CD4-positive, alpha-beta T cell (primary cell): ENCODE measurements at regions not wholly inside any gene's neighbourhood (a gene's known extent, or its start where the extent isn't known, plus 50 kb on each side); places are given as distances from the start of the nearest gene placed in this dataset.

Experiments used
- ATAC-seq: fragments of 200-7000 bp; cut with Tn5 transposase; one replicate; pipeline ENCODE4 v1.10.0; 2022; ENCODE audit warnings: mild to moderate bottlenecking; ENCODE audit not compliant: poor library complexity
- CTCF ChIA-PET: fragments of 350-600 bp; sonication (Branson Sonifier 250); formaldehyde crosslinking; loops from one replicate; lab custom pipeline; 2021; ENCODE audit warnings: antibody characterized with exemption, inconsistent platforms; lab: Charles Lee
- POLR2A ChIA-PET: fragments of 350-600 bp; sonication (Branson Sonifier 250); formaldehyde crosslinking; loops from one replicate; lab custom pipeline; 2021; ENCODE audit warnings: antibody characterized with exemption, inconsistent platforms; lab: Charles Lee
- DNase-seq, 14 experiments: peaks; one replicate each; pipeline ENCODE4 v3.0.0-alpha.2; 2013 to 2020; ENCODE audit warnings: mixed read lengths in 2 of 14
- H3K27ac ChIP-seq, 2 donors: one replicate each; pipeline versions ENCODE4 v1.5.1 to v1.7.0; 2013; ENCODE audit warnings: low read length in 2 of 2, low read depth in 1 of 2, mild to moderate bottlenecking in 1 of 2
- H3K27me3 ChIP-seq, 2 experiments: 1 replicate in 1 of 2; 2 replicates in 1 of 2; pipeline versions ENCODE4 v1.6.1 to v1.7.0; 2013; ENCODE audit warnings: low read length in 2 of 2, control low read depth in 1 of 2, mild to moderate bottlenecking in 1 of 2, moderate library complexity in 1 of 2; ENCODE audit not compliant: insufficient read depth in 2 of 2, control insufficient read depth in 1 of 2
- H3K36me3 ChIP-seq: one replicate; pipeline ENCODE4 v1.6.1; 2013; ENCODE audit warnings: low read length, control low read depth; ENCODE audit not compliant: insufficient read depth
- H3K4me1 ChIP-seq: one replicate; pipeline ENCODE4 v1.6.1; 2013; ENCODE audit warnings: low read length, control low read depth; ENCODE audit not compliant: insufficient read depth
- H3K4me3 ChIP-seq: one replicate; pipeline ENCODE4 v1.5.1; 2013; ENCODE audit warnings: mild to moderate bottlenecking, low read length, moderate library complexity
- H3K9me3 ChIP-seq, 2 experiments: 1 replicate in 1 of 2; 2 replicates in 1 of 2; pipeline versions ENCODE4 v1.6.1 to v1.7.0; 2013; ENCODE audit warnings: low read length in 2 of 2, mild to moderate bottlenecking in 2 of 2, control low read depth in 1 of 2, moderate library complexity in 1 of 2; ENCODE audit not compliant: control insufficient read depth in 1 of 2, insufficient read depth in 1 of 2
- H3K27ac Mint-ChIP-seq: one replicate; pipeline ENCODE4 v1.8.0; 2020; ENCODE audit warnings: mixed read lengths
- H3K27me3 Mint-ChIP-seq: one replicate; pipeline ENCODE4 v1.8.0; 2021; ENCODE audit warnings: mixed read lengths
- H3K36me3 Mint-ChIP-seq: one replicate; pipeline ENCODE4 v1.8.0; 2021; ENCODE audit warnings: low read depth, mixed read lengths
- H3K4me1 Mint-ChIP-seq: one replicate; pipeline ENCODE4 v1.8.0; 2021; ENCODE audit warnings: low read depth, mixed read lengths
- H3K4me3 Mint-ChIP-seq: one replicate; pipeline ENCODE4 v1.8.0; 2020; ENCODE audit warnings: mild to moderate bottlenecking, mixed read lengths
- H3K9me3 Mint-ChIP-seq: one replicate; pipeline ENCODE4 v1.8.0; 2020; ENCODE audit warnings: mixed read lengths
- CTCF ChIP-seq: fragments of 200-600 bp; IDR thresholded peaks from one replicate; pipeline ENCODE4 v1.8.0; 2022; ENCODE audit warnings: antibody characterized with exemption, mild to moderate bottlenecking
- intact Hi-C, 2 experiments: fragments of 100-400 bp; cut with DNase I in 1 of 2; cut with micrococcal nuclease in 1 of 2; formaldehyde crosslinking; loops; one replicate each; pipeline versions ENCODE4 v1.15.1 to v1.9.0; 2023 to 2025; cut with DNase I, micrococcal nuclease

- H3K36me3 Mint-ChIP-seq = no peaks in the 10 kb centered on the region
- TF ChIP-seq CTCF = no peak
- no peak overlapping the region for H3K27ac ChIP-seq
- ChIA-PET CTCF (no interaction called here), POLR2A (no interaction called here)
- no peaks in the 10 kb centered on the region for H3K9me3 ChIP-seq
- H3K36me3 ChIP-seq = no peaks in the 10 kb centered on the region
- H3K4me3 Mint-ChIP-seq = no peak overlapping the region
- no peaks in the 10 kb centered on the region for H3K4me1 ChIP-seq
- DNase-seq (no peak), ATAC-seq (no peak)
- H3K4me3 ChIP-seq = no peak overlapping the region
- H3K27me3 Mint-ChIP-seq = peaks cover 3% of the 10 kb centered on the region
- peaks cover 0 to 1% of the 10 kb centered on the region in 2 experiments for H3K27me3 ChIP-seq
- H3K4me1 Mint-ChIP-seq = no peaks in the 10 kb centered on the region
- H3K9me3 Mint-ChIP-seq = no peaks in the 10 kb centered on the region
- no peak overlapping the region for H3K27ac Mint-ChIP-seq
- intact Hi-C loops = no loop called here
These were observed 146.7 kb downstream of the TSN start for GRCh38 chr2:121902171-121902591.

- Histone ChIP-seq H3K27me3 (peaks cover 0 to 3% of the 10 kb centered on the region in 2 experiments), H3K4me3 (no peak overlapping the region), H3K27ac (no peak overlapping the region), H3K36me3 (no peaks in the 10 kb centered on the region), H3K4me1 (no peaks in the 10 kb centered on the region), H3K9me3 (peaks cover 0 to under 1% of the 10 kb centered on the region in 2 experiments)
- Mint-ChIP-seq H3K36me3 (no peaks in the 10 kb centered on the region), H3K27ac (no peak overlapping the region), H3K4me1 (no peaks in the 10 kb centered on the region), H3K9me3 (no peaks in the 10 kb centered on the region), H3K4me3 (no peak overlapping the region), H3K27me3 (peaks cover 2% of the 10 kb centered on the region)
- TF ChIP-seq CTCF = no peak
- intact Hi-C loops = no loop called here
- ATAC-seq (no peak), DNase-seq (no peak)
- ChIA-PET POLR2A (no interaction called here), CTCF (no interaction called here)
These were observed 147.2 kb downstream of the TSN start for GRCh38 chr2:121902616-121903015.

GRCh38 chr2:121903037-121903689 lies 147.7 kb downstream of the TSN start:
- intact Hi-C loops = no loop called here
- H3K9me3 Mint-ChIP-seq = no peaks in the 10 kb centered on the region
- peaks cover 0 to 6% of the 10 kb centered on the region in 2 experiments for H3K9me3 ChIP-seq
- no peak overlapping the region for H3K4me3 Mint-ChIP-seq
- no peaks in the 10 kb centered on the region for H3K4me1 Mint-ChIP-seq
- no peaks in the 10 kb centered on the region for H3K36me3 ChIP-seq
- no peak overlapping the region for H3K27ac Mint-ChIP-seq
- no peak for ATAC-seq
- no peaks in the 10 kb centered on the region for H3K4me1 ChIP-seq
- DNase-seq = no peak
- H3K27me3 ChIP-seq = peaks cover 0 to 3% of the 10 kb centered on the region in 2 experiments
- no peak for TF ChIP-seq CTCF
- ChIA-PET POLR2A (no interaction called here), CTCF (no interaction called here)
- H3K36me3 Mint-ChIP-seq = no peaks in the 10 kb centered on the region
- H3K27me3 Mint-ChIP-seq = no peaks in the 10 kb centered on the region
- no peak overlapping the region for H3K4me3 ChIP-seq
- H3K27ac ChIP-seq = no peak overlapping the region
